ENCODE measurements at regions not wholly inside any gene's neighbourhood (a gene's known extent, or its start where the extent isn't known, plus 50 kb on each side); places are given as distances from the start of the nearest gene placed in this dataset.

DNA sequence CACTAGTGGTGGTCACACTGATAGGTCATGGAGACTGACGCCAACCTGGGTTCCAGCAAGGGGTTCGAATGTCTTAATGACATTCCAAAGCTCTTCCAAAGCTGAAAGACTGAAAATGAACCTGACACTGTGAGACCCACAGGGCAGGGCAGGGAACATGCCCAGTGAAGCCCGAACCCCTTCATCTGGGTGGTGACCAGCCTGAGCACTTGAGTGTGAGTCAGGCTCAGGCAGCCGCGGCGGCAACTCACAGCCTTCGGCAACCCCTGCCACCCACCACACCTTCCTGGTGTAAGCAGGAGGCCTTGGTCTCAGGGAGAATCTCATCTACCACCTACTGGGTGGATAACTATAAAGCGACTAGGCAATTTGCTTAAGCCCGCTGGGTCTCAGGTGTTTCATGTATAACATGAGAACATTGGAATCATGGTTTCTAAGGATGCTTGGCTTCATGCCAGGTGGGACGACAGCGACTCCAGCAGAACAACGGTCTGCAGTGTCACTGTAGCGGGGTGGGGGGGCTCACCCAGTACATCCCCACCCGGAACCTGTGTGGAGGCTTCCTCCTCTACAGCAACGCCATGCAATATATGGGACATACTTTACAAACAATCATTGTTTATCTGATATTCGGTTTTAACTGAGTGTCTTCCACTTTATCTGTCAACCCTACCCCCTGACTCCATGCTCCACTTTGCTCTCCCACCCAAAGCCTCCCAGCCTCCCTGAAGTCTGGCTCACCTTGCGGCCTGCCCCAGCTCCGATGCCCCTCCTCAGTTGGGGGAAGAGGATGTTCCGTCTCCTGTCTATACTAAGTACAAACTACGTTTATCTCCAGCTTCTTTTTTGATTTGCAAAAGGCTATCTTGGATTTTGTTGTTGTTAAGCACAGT, 125.0 kb upstream of the MEF2A start:
- TF ChIP-seq, protein P1, sequence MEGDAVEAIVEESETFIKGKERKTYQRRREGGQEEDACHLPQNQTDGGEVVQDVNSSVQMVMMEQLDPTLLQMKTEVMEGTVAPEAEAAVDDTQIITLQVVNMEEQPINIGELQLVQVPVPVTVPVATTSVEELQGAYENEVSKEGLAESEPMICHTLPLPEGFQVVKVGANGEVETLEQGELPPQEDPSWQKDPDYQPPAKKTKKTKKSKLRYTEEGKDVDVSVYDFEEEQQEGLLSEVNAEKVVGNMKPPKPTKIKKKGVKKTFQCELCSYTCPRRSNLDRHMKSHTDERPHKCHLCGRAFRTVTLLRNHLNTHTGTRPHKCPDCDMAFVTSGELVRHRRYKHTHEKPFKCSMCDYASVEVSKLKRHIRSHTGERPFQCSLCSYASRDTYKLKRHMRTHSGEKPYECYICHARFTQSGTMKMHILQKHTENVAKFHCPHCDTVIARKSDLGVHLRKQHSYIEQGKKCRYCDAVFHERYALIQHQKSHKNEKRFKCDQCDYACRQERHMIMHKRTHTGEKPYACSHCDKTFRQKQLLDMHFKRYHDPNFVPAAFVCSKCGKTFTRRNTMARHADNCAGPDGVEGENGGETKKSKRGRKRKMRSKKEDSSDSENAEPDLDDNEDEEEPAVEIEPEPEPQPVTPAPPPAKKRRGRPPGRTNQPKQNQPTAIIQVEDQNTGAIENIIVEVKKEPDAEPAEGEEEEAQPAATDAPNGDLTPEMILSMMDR (IDR thresholded peaks at IDR 0.05; ENCODE audit: insufficient read depth, low read length, poor library complexity, severe bottlenecking), result no peak

DNA sequence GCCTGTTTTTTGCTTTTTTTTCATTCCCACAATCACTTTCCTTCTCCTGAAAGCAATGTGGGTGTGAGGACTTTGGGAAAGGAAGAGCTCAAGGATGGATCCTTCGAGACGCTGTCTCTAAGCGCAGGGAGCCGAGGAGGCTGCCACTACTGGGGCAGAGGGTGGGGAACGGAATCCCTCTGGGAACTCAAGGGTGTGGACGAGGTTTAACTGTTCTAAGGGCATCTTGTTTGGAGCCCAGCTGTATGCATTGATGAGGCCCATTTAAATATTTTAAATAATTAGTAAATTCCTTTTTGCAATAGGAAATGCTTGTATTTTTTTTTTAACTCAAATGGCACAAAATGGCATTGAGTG, 124.4 kb upstream of the MEF2A start:
- TF ChIP-seq, protein P1 (IDR thresholded peaks at IDR 0.05; ENCODE audit: insufficient read depth, low read length, poor library complexity, severe bottlenecking), result no peak
- Histone ChIP-seq H3K27me3 (ENCODE audit: control insufficient read depth, insufficient read depth, low read length) (no peaks in the 10 kb centered on the region), H3K4me3 (ENCODE audit: low read depth, low read length) (no peak overlapping the region), H3K36me3 (ENCODE audit: control insufficient read depth, insufficient read depth, low read length) (no peaks in the 10 kb centered on the region)
- DNase-seq (ENCODE audit: low read depth), result no peak

More for the DNA sequence above, 125.0 kb upstream of the MEF2A start:
- Histone ChIP-seq H3K27me3 (ENCODE audit: control insufficient read depth, insufficient read depth, low read length) (no peaks in the 10 kb centered on the region), H3K4me3 (ENCODE audit: low read depth, low read length) (no peak overlapping the region), H3K36me3 (ENCODE audit: control insufficient read depth, insufficient read depth, low read length) (no peaks in the 10 kb centered on the region)
- no peak for DNase-seq (ENCODE audit: low read depth)

DNA sequence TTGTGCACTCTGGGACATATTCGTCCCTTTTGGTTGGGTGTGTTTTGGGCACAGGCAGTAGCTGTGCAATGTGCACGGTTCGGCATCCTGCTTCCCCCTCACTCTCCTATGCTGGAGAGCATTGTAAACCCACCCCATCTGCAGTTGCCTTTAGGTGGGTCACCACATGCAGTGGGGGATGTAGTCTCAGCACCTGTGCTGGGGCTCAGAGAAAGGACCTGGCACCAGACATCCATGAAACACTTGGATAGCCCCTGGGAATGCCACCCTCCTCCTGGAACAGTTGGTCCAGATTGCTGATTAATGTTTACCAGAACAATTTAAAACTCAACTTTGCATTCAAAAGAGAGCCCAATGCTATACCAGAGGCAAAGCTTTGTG, 123.9 kb upstream of the MEF2A start:
- no peak overlapping the region for H3K4me3 ChIP-seq (ENCODE audit: low read depth, low read length)
- no peak for DNase-seq (ENCODE audit: low read depth)
- TF ChIP-seq, protein P1 (IDR thresholded peaks at IDR 0.05; ENCODE audit: insufficient read depth, low read length, poor library complexity, severe bottlenecking), result no peak
- no peaks in the 10 kb centered on the region for H3K36me3 ChIP-seq (ENCODE audit: control insufficient read depth, insufficient read depth, low read length)
- no peaks in the 10 kb centered on the region for H3K27me3 ChIP-seq (ENCODE audit: control insufficient read depth, insufficient read depth, low read length)

DNA sequence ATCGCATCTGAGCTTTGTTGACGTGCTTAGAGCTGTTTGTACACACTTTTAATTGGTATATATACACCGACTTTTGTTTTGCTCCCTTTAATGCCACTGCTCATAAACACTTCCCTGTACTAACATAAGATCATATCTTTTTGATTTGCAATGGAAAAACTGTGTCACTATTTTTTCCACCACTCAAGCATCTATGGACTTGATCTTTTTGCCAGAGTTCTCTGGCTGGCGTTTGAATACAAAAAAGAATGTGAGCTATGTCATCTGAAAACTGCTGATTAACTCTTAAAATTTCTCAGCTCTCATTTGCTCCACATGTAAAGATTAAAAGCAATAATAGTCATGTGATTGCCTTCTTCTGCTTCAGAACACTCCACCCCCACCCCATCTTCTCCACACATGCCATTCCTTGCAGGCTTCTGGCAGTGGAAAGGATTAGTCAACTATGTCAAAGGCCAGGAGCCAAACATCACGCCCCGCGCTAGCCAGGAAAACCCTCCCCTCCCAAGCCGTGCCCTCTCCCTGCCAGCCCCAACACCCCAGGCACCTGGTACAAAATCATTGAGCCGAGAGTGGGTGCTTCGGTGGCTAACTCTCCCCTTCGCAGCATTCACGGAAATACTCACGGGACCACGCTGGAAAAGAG, 123.4 kb upstream of the MEF2A start:
- no peak overlapping the region for H3K4me3 ChIP-seq (ENCODE audit: low read depth, low read length)
- TF ChIP-seq, protein P1 (IDR thresholded peaks at IDR 0.05; ENCODE audit: insufficient read depth, low read length, poor library complexity, severe bottlenecking), result no peak
- peak; percentile 78 for DNase-seq (ENCODE audit: low read depth)
- no peaks in the 10 kb centered on the region for H3K36me3 ChIP-seq (ENCODE audit: control insufficient read depth, insufficient read depth, low read length)
- H3K27me3 ChIP-seq (ENCODE audit: control insufficient read depth, insufficient read depth, low read length), result no peaks in the 10 kb centered on the region

DNA sequence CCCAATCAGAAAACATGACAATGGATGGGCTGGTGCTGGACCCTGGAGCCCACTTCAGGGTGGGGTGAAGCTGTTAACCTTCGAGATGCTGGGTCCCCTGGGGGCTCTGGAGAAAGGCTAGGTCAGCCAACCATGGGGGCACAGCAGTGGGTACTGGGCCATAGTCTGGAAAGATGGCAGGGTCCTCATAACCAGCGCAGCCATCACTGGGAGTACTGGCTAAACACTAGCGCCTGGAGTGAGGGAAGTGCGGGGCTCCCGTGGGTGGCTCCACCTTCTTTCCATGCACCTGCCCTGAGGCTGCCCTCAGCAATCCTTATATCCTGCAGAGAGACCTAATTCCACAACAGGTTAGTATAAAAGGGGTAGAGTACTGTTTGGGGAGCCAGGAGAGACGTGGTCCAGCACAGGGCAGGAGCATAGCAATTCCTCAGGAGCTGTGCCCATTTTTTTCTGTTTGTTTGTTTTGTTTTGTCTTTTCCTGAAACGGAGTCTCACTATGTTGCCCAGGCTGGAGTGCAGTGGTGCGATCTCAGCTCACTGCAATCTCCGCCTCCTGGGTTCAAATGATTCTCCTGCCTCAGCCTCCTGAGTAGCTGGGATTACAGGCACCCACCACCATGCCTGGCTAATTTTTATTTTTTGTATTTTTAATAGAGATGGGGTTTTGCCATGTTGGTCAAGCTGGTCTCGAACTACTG, 122.6 kb upstream of the MEF2A start:
- TF ChIP-seq, protein P1 (IDR thresholded peaks at IDR 0.05; ENCODE audit: insufficient read depth, low read length, poor library complexity, severe bottlenecking), result no peak

More for the DNA sequence above, 122.6 kb upstream of the MEF2A start:
- no peaks in the 10 kb centered on the region for H3K27me3 ChIP-seq (ENCODE audit: control insufficient read depth, insufficient read depth, low read length)
- no peaks in the 10 kb centered on the region for H3K36me3 ChIP-seq (ENCODE audit: control insufficient read depth, insufficient read depth, low read length)
- no peak for DNase-seq (ENCODE audit: low read depth)
- no peak overlapping the region for H3K4me3 ChIP-seq (ENCODE audit: low read depth, low read length)

Measured in kidney epithelial cell (primary cell).